H1 (cell line): ENCODE measurements at regions not wholly inside any gene's neighbourhood (a gene's known extent, or its start where the extent isn't known, plus 50 kb on each side); places are given as distances from the start of the nearest gene placed in this dataset.

ENCODE experiments used
- TF ChIP-seq, protein P1 (sequence below): IDR thresholded peaks from 2 replicates; pipeline ENCODE4 v1.6.1; 2012; ENCODE audit warnings: low read length, inconsistent platforms

DNA sequence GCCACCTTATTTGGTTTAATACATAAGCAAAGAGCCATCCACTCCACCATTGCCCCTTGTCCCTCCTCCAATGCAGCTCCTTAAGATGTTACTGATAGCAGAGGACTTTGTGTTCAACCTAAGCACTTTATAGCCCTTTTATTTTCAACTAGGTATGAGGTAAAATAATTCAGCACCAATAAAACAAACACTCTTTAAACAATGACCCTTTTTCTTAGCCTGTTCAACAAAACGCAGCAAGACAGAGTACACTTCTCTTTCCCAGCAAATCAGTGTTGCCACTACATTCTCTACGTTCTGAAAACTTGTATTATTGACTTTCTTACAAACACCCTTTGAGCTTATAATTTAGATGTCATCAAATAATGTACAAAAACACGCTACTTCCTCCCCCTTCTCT, 104.0 kb upstream of the IGLL5 start (continued):
- TF ChIP-seq, protein P1, sequence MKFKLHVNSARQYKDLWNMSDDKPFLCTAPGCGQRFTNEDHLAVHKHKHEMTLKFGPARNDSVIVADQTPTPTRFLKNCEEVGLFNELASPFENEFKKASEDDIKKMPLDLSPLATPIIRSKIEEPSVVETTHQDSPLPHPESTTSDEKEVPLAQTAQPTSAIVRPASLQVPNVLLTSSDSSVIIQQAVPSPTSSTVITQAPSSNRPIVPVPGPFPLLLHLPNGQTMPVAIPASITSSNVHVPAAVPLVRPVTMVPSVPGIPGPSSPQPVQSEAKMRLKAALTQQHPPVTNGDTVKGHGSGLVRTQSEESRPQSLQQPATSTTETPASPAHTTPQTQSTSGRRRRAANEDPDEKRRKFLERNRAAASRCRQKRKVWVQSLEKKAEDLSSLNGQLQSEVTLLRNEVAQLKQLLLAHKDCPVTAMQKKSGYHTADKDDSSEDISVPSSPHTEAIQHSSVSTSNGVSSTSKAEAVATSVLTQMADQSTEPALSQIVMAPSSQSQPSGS = no peak
- TF ChIP-seq, all 59 proteins: peak for 0
